ENCODE measurements at regions not wholly inside any gene's neighbourhood (a gene's known extent, or its start where the extent isn't known, plus 50 kb on each side); places are given as distances from the start of the nearest gene placed in this dataset.

GRCh38 chr2:2573205-2573604 lies 242.1 kb upstream of the MYT1L start:
- no peak for TF ChIP-seq CTCF (conservative IDR thresholded peaks at IDR 0.05 in 1 of 2, IDR thresholded peaks at IDR 0.05 in 1 of 2; ENCODE audit: extremely low read depth in 1 of 2, insufficient read depth in 1 of 2, low read depth in 1 of 2, low read length in 2 of 2)
- TF ChIP-seq EZH2 (IDR thresholded peaks at IDR 0.05; ENCODE audit: borderline replicate concordance, low read length) = no peak

Measured in mammary epithelial cell (primary cell).